HepG2 (cell line): ENCODE measurements at regions not wholly inside any gene's neighbourhood (a gene's known extent, or its start where the extent isn't known, plus 50 kb on each side); places are given as distances from the start of the nearest gene placed in this dataset.

Experiments used
- ATAC-seq: fragments of 200-7000 bp; cut with Tn5 transposase; 3 replicates; pipeline ENCODE4 v1.9.1; 2020; ENCODE audit warnings: mild to moderate bottlenecking, moderate library complexity
- BruUV-seq: library from RNA; stranded (reverse); fragments of 400-500 nt; replicated peaks from 2 replicates; lab custom pipeline; 2021; lab: Mats Ljungman, UMichigan
- CTCF ChIA-PET: fragments of 300-600 bp; formaldehyde crosslinking; extraction: SDS; loops from one replicate; lab custom pipeline; 2021; ENCODE audit warnings: low total read pairs, inconsistent platforms, low intra/inter-chr PET ratio; lab: Yijun Ruan, JAX
- POLR2A ChIA-PET: fragments of 350-600 bp; sonication (Branson Sonifier 250); formaldehyde crosslinking; loops from one replicate; lab custom pipeline; 2020; ENCODE audit warnings: antibody characterized with exemption, inconsistent platforms; lab: Yijun Ruan, JAX
- DNase-seq: peaks from one replicate; pipeline ENCODE4 v3.0.0-alpha.2; 2015; ENCODE audit warnings: low spot score
- FAIRE-seq: peaks from 3 replicates; lab custom pipeline; 2011; peaks lifted over from hg19 to GRCh38; lab: Jason Lieb, UNC
- H2AFZ ChIP-seq: one replicate; pipeline ENCODE4 v1.6.1; 2011; ENCODE audit warnings: low read length, inconsistent platforms
- H3K27ac ChIP-seq: fragments of 300-600 bp; 3 replicates; pipeline ENCODE4 v1.8.0; 2011; ENCODE audit warnings: mixed run types, mild to moderate bottlenecking, mixed read lengths, low read length, inconsistent platforms; ENCODE audit not compliant: insufficient read depth; ENCODE audit errors: extremely low read length
- H3K27me3 ChIP-seq, 2 experiments: fragments of 200-600 bp in 1 of 2; 2 replicates in 1 of 2; 3 replicates in 1 of 2; pipeline versions ENCODE4 v1.6.0 to v1.8.0; 2011; ENCODE audit warnings: low read length in 2 of 2, mild to moderate bottlenecking in 2 of 2, moderate library complexity in 2 of 2, inconsistent platforms in 1 of 2; ENCODE audit not compliant: insufficient read depth in 2 of 2, control insufficient read depth in 1 of 2
- H3K36me3 ChIP-seq, 2 experiments: fragments of 200-600 bp in 1 of 2; replicated peaks in 1 of 2; 2 replicates in 1 of 2; 3 replicates in 1 of 2; pipeline versions ENCODE4 v1.5.1 to v1.8.0; 2011; ENCODE audit warnings: low read length in 2 of 2, inconsistent platforms in 1 of 2; ENCODE audit not compliant: insufficient read depth in 2 of 2, control insufficient read depth in 1 of 2
- H3K4me1 ChIP-seq: 2 replicates; pipeline ENCODE4 v1.5.1; 2012; ENCODE audit warnings: low read length, inconsistent platforms; ENCODE audit not compliant: insufficient read depth
- H3K4me2 ChIP-seq: 2 replicates; pipeline ENCODE4 v1.6.0; 2011; ENCODE audit warnings: low read depth, low read length, inconsistent platforms
- H3K4me3 ChIP-seq, 3 experiments: fragments of 200-600 bp in 1 of 3; sonication (generic), shearing (Covaris generic) in 1 of 3; replicated peaks in 1 of 3; 2 replicates each; pipeline ENCODE4 v1.5.1; 2011 to 2016; ENCODE audit warnings: low read length in 3 of 3, inconsistent platforms in 2 of 3, low read depth in 2 of 3, mild to moderate bottlenecking in 2 of 3, control low read depth in 1 of 3, mixed read lengths in 1 of 3; ENCODE audit not compliant: insufficient read depth in 1 of 3
- H3K79me2 ChIP-seq: one replicate; pipeline ENCODE4 v1.6.1; 2011; ENCODE audit warnings: low read length, inconsistent platforms; ENCODE audit not compliant: insufficient read depth
- H3K9ac ChIP-seq: 2 replicates; pipeline ENCODE4 v1.6.0; 2011; ENCODE audit warnings: mild to moderate bottlenecking, low read depth, low read length, inconsistent platforms; ENCODE audit not compliant: insufficient read depth
- H3K9me3 ChIP-seq: 2 replicates; pipeline ENCODE4 v1.5.1; 2012; ENCODE audit warnings: mild to moderate bottlenecking, low read length
- H4K20me1 ChIP-seq: 2 replicates; pipeline ENCODE4 v1.6.0; 2011; ENCODE audit warnings: inconsistent platforms, mild to moderate bottlenecking, low read length, moderate library complexity; ENCODE audit not compliant: insufficient read depth
- HNF1A ChIP-seq, 2 experiments: sonication (generic) in 1 of 2; formaldehyde crosslinking in 1 of 2; IDR thresholded peaks; 2 replicates each; pipeline versions ENCODE4 v1.4.0 to v1.6.1; 2016 to 2020; ENCODE audit warnings: borderline replicate concordance in 1 of 2, low read depth in 1 of 2, mild to moderate bottlenecking in 1 of 2, missing genetic modification reagents in 1 of 2
- MIER3 ChIP-seq: IDR thresholded peaks from 2 replicates; pipeline ENCODE4 v1.6.1; 2016; ENCODE audit warnings: missing compliant biosample characterization, borderline replicate concordance
- TEAD3 ChIP-seq: optimal IDR thresholded peaks from 2 replicates; pipeline ENCODE3; 2016; ENCODE audit warnings: borderline replicate concordance
- ZKSCAN1 ChIP-seq: fragments of 150-350 bp; IDR thresholded peaks from 2 replicates; pipeline ENCODE4 v1.6.1; 2014; ENCODE audit warnings: low read length
- ZSCAN25 ChIP-seq: sonication (generic); formaldehyde crosslinking; IDR thresholded peaks from 2 replicates; pipeline ENCODE4 v1.8.0; 2022; ENCODE audit warnings: mild to moderate bottlenecking, missing genetic modification reagents
- WGBS: methylation state at CpG from one replicate; pipeline ENCODE4 v1.1.6; 2017; ENCODE audit warnings: low lambda C conversion rate; 5-methylcytosine and 5-hydroxymethylcytosine counted together
- in situ Hi-C: cut with HindIII; loops from 2 replicates; pipeline ENCODE4 v1.10.0; 2017; ENCODE audit warnings: low pct_unique_long_range_greater_than_20kb; ENCODE audit not compliant: extremely low pct_ligation_motif_present
- intact Hi-C: fragments of 100-400 bp; cut with micrococcal nuclease; formaldehyde crosslinking; loops from one replicate; pipeline ENCODE4 v1.10.0; 2022; ENCODE audit not compliant: unreplicated experiment

GRCh38 chr2:2744107-2744506 lies 413.0 kb upstream of the MYT1L start (continued):
- TF ChIP-seq HNF1A (IDR thresholded peaks at IDR 0.05; ENCODE audit: low read depth) (no peak), HNF1A (CRISPR knock-in tag; IDR thresholded peaks at IDR 0.05; ENCODE audit: borderline replicate concordance) (no peak)

GRCh38 chr2:2743164-2743571 lies 412.1 kb upstream of the MYT1L start:
- Histone ChIP-seq H3K27ac (no peak overlapping the region), H3K36me3 (no peaks in the 10 kb centered on the region), H3K9me3 (no peaks in the 10 kb centered on the region), H3K27me3 (peaks cover 0 to 43% of the 10 kb centered on the region in 2 experiments; a peak in 2 of 5 replicates), H3K4me2 (no peak overlapping the region), H3K79me2 (no peaks in the 10 kb centered on the region), H4K20me1 (no peaks in the 10 kb centered on the region), H3K4me1 (no peaks in the 10 kb centered on the region), H3K4me3 (no peak overlapping the region), H2AFZ (no peak overlapping the region), H3K9ac (no peak overlapping the region)
- ChIA-PET CTCF (no interaction called here), POLR2A (no interaction called here)
- intact Hi-C loops: no loop called here
- no peak for TF ChIP-seq ZKSCAN1
- no peak for TF ChIP-seq ZSCAN25 (CRISPR knock-in tag)
- no peak for TF ChIP-seq TEAD3 (CRISPR knock-in tag)
- TF ChIP-seq MIER3 (CRISPR knock-in tag): no peak
- whole genome bisulfite sequencing: 20% methylated on average over 6 of the region's 6 CpGs
- no peak for DNase-seq
- ATAC-seq: no peak
- no TSS peak for BruUV-seq
- FAIRE-seq: no peak
- in situ Hi-C loops: no loop called here
